GM12872 (cell line): ENCODE measurements at regions not wholly inside any gene's neighbourhood (a gene's known extent, or its start where the extent isn't known, plus 50 kb on each side); places are given as distances from the start of the nearest gene placed in this dataset.

Source experiments
- CTCF ChIP-seq: IDR thresholded peaks from 3 replicates; pipeline ENCODE4 v1.5.1; 2011; ENCODE audit warnings: low read depth, mild to moderate bottlenecking, low read length, moderate library complexity; ENCODE audit not compliant: insufficient read depth

- TF ChIP-seq CTCF: no peak
Observed at GRCh38 chr10:55062349-55062748, 261.3 kb upstream of the PCDH15 start.

- TF ChIP-seq CTCF: no peak
Observed at GRCh38 chr10:55058800-55059199, 257.8 kb upstream of the PCDH15 start.

GRCh38 chr10:55051515-55051914, 250.5 kb upstream of the PCDH15 start:
- no peak for TF ChIP-seq CTCF

- TF ChIP-seq CTCF: no peak
Observed at GRCh38 chr10:55048830-55049498, 247.9 kb upstream of the PCDH15 start.

GRCh38 chr10:55043540-55043939, 242.5 kb upstream of the PCDH15 start:
- TF ChIP-seq CTCF: no peak

- TF ChIP-seq CTCF: no peak
Observed at GRCh38 chr10:55033061-55033460, 232.0 kb upstream of the PCDH15 start.

- no peak for TF ChIP-seq CTCF
Observed at GRCh38 chr10:55024713-55025112, 223.7 kb upstream of the PCDH15 start.
